NCI-H748 (cell line): ENCODE measurements at regions not wholly inside any gene's neighbourhood (a gene's known extent, or its start where the extent isn't known, plus 50 kb on each side); places are given as distances from the start of the nearest gene placed in this dataset.
"Not testable (repeated sequence)": the region's sequence is repeated elsewhere in the genome, so short reads cannot be mapped to it uniquely, and the experiment has no call there.

ENCODE experiments used
- DNase-seq: peaks from one replicate; lab custom pipeline; 2025; ENCODE audit not compliant: unreplicated experiment; lab: John Stamatoyannopoulos, UW

- DNase-seq, result no peak
These were observed 55.0 kb downstream of the OXSM start for GRCh38 chr3:25844891-25845290.

- no peak for DNase-seq
These were observed 56.4 kb downstream of the OXSM start for GRCh38 chr3:25846282-25846681.

GRCh38 chr3:25849091-25849490 lies 59.2 kb downstream of the OXSM start:
- no peak for DNase-seq

- no peak for DNase-seq
These were observed 59.9 kb downstream of the OXSM start for GRCh38 chr3:25849641-25850385.

- DNase-seq, result not testable (repeated sequence)
These were observed 61.9 kb downstream of the OXSM start for GRCh38 chr3:25851693-25852259.

- no peak for DNase-seq
These were observed 64.3 kb downstream of the OXSM start for GRCh38 chr3:25854214-25854613.

- no peak for DNase-seq
These were observed 64.7 kb downstream of the OXSM start for GRCh38 chr3:25854635-25855034.

GRCh38 chr3:25855266-25855784 lies 65.4 kb downstream of the OXSM start:
- DNase-seq, result no peak

- peak; percentile 36 for DNase-seq
These were observed 67.1 kb downstream of the OXSM start for GRCh38 chr3:25856902-25857518.

- no peak for DNase-seq
These were observed 71.7 kb downstream of the OXSM start for GRCh38 chr3:25861566-25861965.

- no peak for DNase-seq
These were observed 73.1 kb downstream of the OXSM start for GRCh38 chr3:25863011-25863415.

- DNase-seq, result no peak
These were observed 73.6 kb downstream of the OXSM start for GRCh38 chr3:25863416-25863959.

GRCh38 chr3:25870452-25870851 lies 80.6 kb downstream of the OXSM start:
- DNase-seq, result no peak

- DNase-seq, result no peak
These were observed 82.4 kb downstream of the OXSM start for GRCh38 chr3:25872200-25872877.

- DNase-seq, result no peak
These were observed 93.6 kb downstream of the OXSM start for GRCh38 chr3:25883492-25883891.

GRCh38 chr3:25884981-25885380 lies 95.1 kb downstream of the OXSM start:
- DNase-seq, result no peak

- no peak for DNase-seq
These were observed 95.7 kb downstream of the OXSM start for GRCh38 chr3:25885544-25885943.

- no peak for DNase-seq
These were observed 98.0 kb downstream of the OXSM start for GRCh38 chr3:25887907-25888306.

- no peak for DNase-seq
These were observed 99.1 kb downstream of the OXSM start for GRCh38 chr3:25888892-25889524.

GRCh38 chr3:25889525-25889917 lies 99.6 kb downstream of the OXSM start:
- DNase-seq, result no peak

GRCh38 chr3:25894101-25894500 lies 104.2 kb downstream of the OXSM start:
- DNase-seq, result no peak
